ENCODE measurements at regions not wholly inside any gene's neighbourhood (a gene's known extent, or its start where the extent isn't known, plus 50 kb on each side); places are given as distances from the start of the nearest gene placed in this dataset.
"Not testable (repeated sequence)": the region's sequence is repeated elsewhere in the genome, so short reads cannot be mapped to it uniquely, and the experiment has no call there.

GRCh38 chr2:194514281-194514680 is 1142.7 kb upstream of the SLC39A10 start:
- DNase-seq (ENCODE audit: low spot score), result no peak

GRCh38 chr2:194511070-194511469 is 1146.0 kb upstream of the SLC39A10 start:
- not testable (repeated sequence) for DNase-seq (ENCODE audit: low spot score)

- DNase-seq (ENCODE audit: low spot score), result not testable (repeated sequence)
Measured at GRCh38 chr2:194504876-194505275, 1152.2 kb upstream of the SLC39A10 start.

GRCh38 chr2:194495046-194495445 is 1162.0 kb upstream of the SLC39A10 start:
- no peak for DNase-seq (ENCODE audit: low spot score)

- no peak for DNase-seq (ENCODE audit: low spot score)
Measured at GRCh38 chr2:194494401-194494800, 1162.6 kb upstream of the SLC39A10 start.

GRCh38 chr2:194491409-194492115 is 1165.5 kb upstream of the SLC39A10 start:
- no peak for DNase-seq (ENCODE audit: low spot score)

- DNase-seq (ENCODE audit: low spot score), result no peak
Measured at GRCh38 chr2:194486326-194486725, 1170.7 kb upstream of the SLC39A10 start.

GRCh38 chr2:194483041-194483440 is 1174.0 kb upstream of the SLC39A10 start:
- no peak for DNase-seq (ENCODE audit: low spot score)

GRCh38 chr2:194465641-194466040 is 1191.4 kb upstream of the SLC39A10 start:
- DNase-seq (ENCODE audit: low spot score), result no peak

GRCh38 chr2:194464964-194465638 is 1191.9 kb upstream of the SLC39A10 start:
- no peak for DNase-seq (ENCODE audit: low spot score)

GRCh38 chr2:194462883-194463282 is 1194.1 kb upstream of the SLC39A10 start:
- DNase-seq (ENCODE audit: low spot score), result not testable (repeated sequence)

- DNase-seq (ENCODE audit: low spot score), result no peak
Measured at GRCh38 chr2:194455358-194455757, 1201.7 kb upstream of the SLC39A10 start.

GRCh38 chr2:194452504-194452903 is 1204.5 kb upstream of the SLC39A10 start:
- DNase-seq (ENCODE audit: low spot score), result no peak

- no peak for DNase-seq (ENCODE audit: low spot score)
Measured at GRCh38 chr2:194445226-194445625, 1211.8 kb upstream of the SLC39A10 start.

- no peak for DNase-seq (ENCODE audit: low spot score)
Measured at GRCh38 chr2:194443926-194444325, 1213.1 kb upstream of the SLC39A10 start.

- no peak for DNase-seq (ENCODE audit: low spot score)
Measured at GRCh38 chr2:194424683-194425209, 1232.3 kb upstream of the SLC39A10 start.

- DNase-seq (ENCODE audit: low spot score), result no peak
Measured at GRCh38 chr2:194411221-194411620, 1245.8 kb upstream of the SLC39A10 start.

GRCh38 chr2:194395818-194396217 is 1261.2 kb upstream of the SLC39A10 start:
- DNase-seq (ENCODE audit: low spot score), result no peak

- DNase-seq (ENCODE audit: low spot score), result no peak
Measured at GRCh38 chr2:194385376-194385775, 1271.7 kb upstream of the SLC39A10 start.

- no peak for DNase-seq (ENCODE audit: low spot score)
Measured at GRCh38 chr2:194383401-194383800, 1273.6 kb upstream of the SLC39A10 start.

GRCh38 chr2:194382221-194382620 is 1274.8 kb upstream of the SLC39A10 start:
- no peak for DNase-seq (ENCODE audit: low spot score)

GRCh38 chr2:194380011-194380410 is 1277.0 kb upstream of the SLC39A10 start:
- DNase-seq (ENCODE audit: low spot score), result no peak

GRCh38 chr2:194367390-194367789 is 1289.6 kb upstream of the SLC39A10 start:
- not testable (repeated sequence) for DNase-seq (ENCODE audit: low spot score)

All from SW480 (cell line).